ENCODE measurements at regions not wholly inside any gene's neighbourhood (a gene's known extent, or its start where the extent isn't known, plus 50 kb on each side); places are given as distances from the start of the nearest gene placed in this dataset.

DNA sequence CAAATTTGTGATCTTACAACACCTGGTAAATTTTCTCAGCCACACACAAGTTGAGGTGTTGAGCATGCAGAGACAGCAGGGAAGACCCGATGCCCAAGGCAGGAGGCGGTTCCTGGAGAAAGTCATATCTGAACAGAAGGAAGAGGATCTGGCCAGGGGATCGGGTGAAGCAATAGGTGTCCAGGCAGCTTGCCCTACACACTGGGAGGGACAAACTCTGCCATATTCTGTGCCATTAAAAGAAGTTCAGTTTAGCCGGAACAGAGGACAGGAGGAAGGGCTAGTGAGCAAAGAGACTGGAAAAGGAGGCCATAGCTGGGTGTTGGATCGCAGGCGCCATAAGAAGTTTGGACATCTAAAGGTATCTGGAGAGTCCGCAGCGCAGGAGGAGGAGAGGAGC, 76.5 kb downstream of the TMPRSS5 start (continued):
- TF ChIP-seq, protein P1, sequence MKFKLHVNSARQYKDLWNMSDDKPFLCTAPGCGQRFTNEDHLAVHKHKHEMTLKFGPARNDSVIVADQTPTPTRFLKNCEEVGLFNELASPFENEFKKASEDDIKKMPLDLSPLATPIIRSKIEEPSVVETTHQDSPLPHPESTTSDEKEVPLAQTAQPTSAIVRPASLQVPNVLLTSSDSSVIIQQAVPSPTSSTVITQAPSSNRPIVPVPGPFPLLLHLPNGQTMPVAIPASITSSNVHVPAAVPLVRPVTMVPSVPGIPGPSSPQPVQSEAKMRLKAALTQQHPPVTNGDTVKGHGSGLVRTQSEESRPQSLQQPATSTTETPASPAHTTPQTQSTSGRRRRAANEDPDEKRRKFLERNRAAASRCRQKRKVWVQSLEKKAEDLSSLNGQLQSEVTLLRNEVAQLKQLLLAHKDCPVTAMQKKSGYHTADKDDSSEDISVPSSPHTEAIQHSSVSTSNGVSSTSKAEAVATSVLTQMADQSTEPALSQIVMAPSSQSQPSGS (IDR thresholded peaks at IDR 0.05; ENCODE audit: low read length), result no peak
- TF ChIP-seq SIX5 (IDR thresholded peaks at IDR 0.05; ENCODE audit: low read depth, low read length) (no peak), KDM1A (IDR thresholded peaks at IDR 0.05; ENCODE audit: borderline replicate concordance, low read length) (no peak)

Data from H1 (cell line).